H1 (cell line): ENCODE measurements at regions not wholly inside any gene's neighbourhood (a gene's known extent, or its start where the extent isn't known, plus 50 kb on each side); places are given as distances from the start of the nearest gene placed in this dataset.

Source experiments
- CTCF ChIA-PET: fragments of 300-600 bp; sonication (Branson Sonifier 250); formaldehyde crosslinking; loops from one replicate; lab custom pipeline; 2021; ENCODE audit not compliant: partially characterized antibody; lab: Charles Lee
- POLR2A ChIA-PET: fragments of 300-600 bp; sonication (Branson Sonifier 250); formaldehyde crosslinking; loops from one replicate; lab custom pipeline; 2021; ENCODE audit warnings: inconsistent platforms; ENCODE audit not compliant: partially characterized antibody; lab: Charles Lee
- DNase-seq, 2 experiments: peaks; one replicate each; pipeline versions ENCODE4 v3.0.0 to v3.0.0-alpha.2; 2010 to 2022; ENCODE audit warnings: low spot score in 2 of 2, low read depth in 1 of 2, mixed read lengths in 1 of 2
- FAIRE-seq: peaks from 2 replicates; lab custom pipeline; 2011; peaks lifted over from hg19 to GRCh38; lab: Jason Lieb, UNC
- H2AFZ ChIP-seq: 2 replicates; pipeline ENCODE4 v1.8.1; 2012; ENCODE audit warnings: low read length, inconsistent platforms
- H2AK5ac ChIP-seq: 2 replicates; pipeline ENCODE4 v1.6.1; 2013; ENCODE audit warnings: low read depth, low read length
- H2BK120ac ChIP-seq: replicated peaks from 2 replicates; pipeline ENCODE3; 2013; ENCODE audit warnings: low read depth, low read length, inconsistent platforms
- H2BK12ac ChIP-seq: 2 replicates; pipeline ENCODE4 v1.6.1; 2013; ENCODE audit warnings: low read depth, low read length
- H2BK15ac ChIP-seq: 2 replicates; pipeline ENCODE4 v1.6.1; 2013; ENCODE audit warnings: low read length
- H2BK20ac ChIP-seq: 2 replicates; pipeline ENCODE4 v1.6.1; 2013; ENCODE audit warnings: low read length
- H2BK5ac ChIP-seq: 2 replicates; pipeline ENCODE4 v1.6.1; 2013; ENCODE audit warnings: low read depth, low read length
- H3K14ac ChIP-seq: 2 replicates; pipeline ENCODE4 v1.6.1; 2013; ENCODE audit warnings: inconsistent platforms; ENCODE audit not compliant: insufficient read length
- H3K18ac ChIP-seq: 2 replicates; pipeline ENCODE4 v1.6.1; 2013; ENCODE audit warnings: low read length; ENCODE audit errors: extremely low read depth
- H3K23ac ChIP-seq: 2 replicates; pipeline ENCODE4 v1.6.1; 2013; ENCODE audit warnings: inconsistent platforms; ENCODE audit not compliant: insufficient read length
- H3K23me2 ChIP-seq: 2 replicates; pipeline ENCODE4 v1.6.1; 2013; ENCODE audit warnings: low read depth, low read length
- H3K27ac ChIP-seq: 2 replicates; pipeline ENCODE4 v1.6.1; 2011; ENCODE audit warnings: low read depth, low read length, inconsistent platforms
- H3K27me3 ChIP-seq, 4 experiments: replicated peaks in 1 of 4; 1 replicate in 1 of 4; 2 replicates in 3 of 4; pipeline versions ENCODE4 v1.6.1 to v1.8.1; 2011 to 2013; ENCODE audit warnings: low read length in 3 of 4, mild to moderate bottlenecking in 3 of 4, inconsistent platforms in 2 of 4, mixed read lengths in 2 of 4, moderate library complexity in 1 of 4; ENCODE audit not compliant: control insufficient read depth in 3 of 4, insufficient read depth in 3 of 4; ENCODE audit errors: extremely low read depth in 1 of 4
- H3K36me3 ChIP-seq, 4 experiments: 2 replicates each; pipeline versions ENCODE4 v1.6.1 to v1.8.1; 2011 to 2013; ENCODE audit warnings: mild to moderate bottlenecking in 4 of 4, low read length in 3 of 4, moderate library complexity in 2 of 4, control low read depth in 1 of 4, inconsistent platforms in 1 of 4; ENCODE audit not compliant: insufficient read depth in 4 of 4, control insufficient read depth in 2 of 4
- H3K4ac ChIP-seq: replicated peaks from 2 replicates; pipeline ENCODE3; 2013; ENCODE audit warnings: low read length, low read depth, mixed read lengths, inconsistent platforms; ENCODE audit not compliant: insufficient read length
- H3K4me1 ChIP-seq, 4 experiments: replicated peaks in 1 of 4; 1 replicate in 1 of 4; 2 replicates in 3 of 4; pipeline versions ENCODE4 v1.6.1 to v1.8.1; 2011 to 2013; ENCODE audit warnings: low read length in 3 of 4, inconsistent platforms in 2 of 4, mixed read lengths in 1 of 4; ENCODE audit not compliant: insufficient read depth in 4 of 4, control insufficient read depth in 3 of 4
- H3K4me2 ChIP-seq, 2 experiments: 2 replicates each; pipeline versions ENCODE4 v1.6.1 to v1.8.1; 2011 to 2013; ENCODE audit warnings: low read depth in 2 of 2, low read length in 2 of 2, control low read depth in 1 of 2, inconsistent platforms in 1 of 2, mild to moderate bottlenecking in 1 of 2; ENCODE audit not compliant: insufficient read depth in 1 of 2
- H3K4me3 ChIP-seq, 4 experiments: fragments of 200-600, 300-600 bp in 1 of 4; sonication (generic), shearing (Covaris generic), sonication (Bioruptor Twin) in 1 of 4; 2 replicates each; pipeline versions ENCODE4 v1.5.1 to v1.8.1; 2011 to 2016; ENCODE audit warnings: low read length in 4 of 4, low read depth in 3 of 4, control low read depth in 2 of 4, inconsistent platforms in 2 of 4, mild to moderate bottlenecking in 2 of 4, mixed read lengths in 1 of 4, moderate library complexity in 1 of 4; ENCODE audit not compliant: insufficient read depth in 2 of 4; ENCODE audit errors: extremely low read depth in 1 of 4
- H3K56ac ChIP-seq: replicated peaks from 2 replicates; pipeline ENCODE3; 2013; ENCODE audit warnings: low read depth, mild to moderate bottlenecking, mixed read lengths, low read length, inconsistent platforms; ENCODE audit not compliant: insufficient read length
- H3K79me1 ChIP-seq: 2 replicates; pipeline ENCODE4 v1.6.1; 2013; ENCODE audit warnings: low read depth, low read length, control low read depth
- H3K79me2 ChIP-seq, 2 experiments: 2 replicates each; pipeline versions ENCODE4 v1.6.1 to v1.8.1; 2012 to 2013; ENCODE audit warnings: low read length in 2 of 2, mild to moderate bottlenecking in 2 of 2, inconsistent platforms in 1 of 2; ENCODE audit not compliant: insufficient read depth in 2 of 2, control insufficient read depth in 1 of 2
- H3K9ac ChIP-seq, 4 experiments: replicated peaks in 1 of 4; 1 replicate in 1 of 4; 2 replicates in 3 of 4; pipeline versions ENCODE4 v1.6.1 to v1.8.1; 2011 to 2013; ENCODE audit warnings: low read depth in 3 of 4, low read length in 3 of 4, control low read depth in 2 of 4, mild to moderate bottlenecking in 2 of 4, moderate library complexity in 2 of 4, inconsistent platforms in 1 of 4; ENCODE audit errors: extremely low read depth in 1 of 4
- H3K9me3 ChIP-seq, 2 experiments: 2 replicates each; pipeline versions ENCODE4 v1.6.1 to v1.8.1; 2012 to 2013; ENCODE audit warnings: mild to moderate bottlenecking in 2 of 2, moderate library complexity in 2 of 2, control low read depth in 1 of 2, inconsistent platforms in 1 of 2, low read depth in 1 of 2, low read length in 1 of 2, mixed read lengths in 1 of 2; ENCODE audit not compliant: insufficient read depth in 2 of 2
- H4K20me1 ChIP-seq, 2 experiments: replicated peaks in 1 of 2; 2 replicates each; pipeline versions ENCODE3 to v1.8.1; 2011 to 2013; ENCODE audit warnings: inconsistent platforms in 2 of 2, low read length in 2 of 2, mild to moderate bottlenecking in 1 of 2; ENCODE audit not compliant: insufficient read depth in 2 of 2, control insufficient read depth in 1 of 2
- H4K5ac ChIP-seq: 2 replicates; pipeline ENCODE4 v1.6.1; 2013; ENCODE audit warnings: low read length, low read depth, mixed read lengths, inconsistent platforms; ENCODE audit not compliant: insufficient read length
- H4K8ac ChIP-seq: 2 replicates; pipeline ENCODE4 v1.8.0; 2013; ENCODE audit warnings: mild to moderate bottlenecking, moderate library complexity, low read length, inconsistent platforms; ENCODE audit not compliant: insufficient read depth; ENCODE audit errors: extremely low read depth
- H4K91ac ChIP-seq: replicated peaks from 2 replicates; pipeline ENCODE3; 2013; ENCODE audit warnings: low read length, mixed read lengths, inconsistent platforms; ENCODE audit not compliant: insufficient read length
- EP300 ChIP-seq, 2 experiments: IDR thresholded peaks; 1 replicate in 1 of 2; 2 replicates in 1 of 2; pipeline ENCODE4 v1.6.1; 2011 to 2012; ENCODE audit warnings: low read depth in 2 of 2, low read length in 2 of 2, mild to moderate bottlenecking in 2 of 2, borderline replicate concordance in 1 of 2, inconsistent platforms in 1 of 2, moderate library complexity in 1 of 2
- KDM4A ChIP-seq: IDR thresholded peaks from one replicate; pipeline ENCODE4 v1.7.1; 2012; ENCODE audit warnings: low read depth, mild to moderate bottlenecking, moderate library complexity, low read length, inconsistent platforms; ENCODE audit not compliant: severe bottlenecking
- SRF ChIP-seq: IDR thresholded peaks from 2 replicates; pipeline ENCODE4 v1.6.1; 2011; ENCODE audit warnings: mild to moderate bottlenecking, low read depth, low read length, moderate library complexity
- WGBS, 2 experiments: shearing (Covaris generic) in 1 of 2; methylation state at CpG; one replicate each; pipeline versions ENCODE4 v1.1.6 to v1.1.7; 2013 to 2015; ENCODE audit warnings: low lambda C conversion rate in 2 of 2, mixed read lengths in 2 of 2, inconsistent platforms in 1 of 2, low coverage in 1 of 2, missing lambda C conversion rate in 1 of 2; ENCODE audit not compliant: insufficient replicate concordance in 2 of 2, insufficient coverage in 1 of 2, insufficient read length in 1 of 2; ENCODE audit errors: extremely low coverage in 1 of 2, missing lambda C conversion rate in 1 of 2; 5-methylcytosine and 5-hydroxymethylcytosine counted together

- FAIRE-seq: no peak
- no peak for TF ChIP-seq EP300 (IDR thresholded peaks at IDR 0.05; ENCODE audit: borderline replicate concordance in 1 of 2, low read depth in 2 of 2, low read length in 2 of 2)
- TF ChIP-seq SRF: no peak
- TF ChIP-seq KDM4A: no peak
These were observed 202.4 kb upstream of the PRDM9 start for GRCh38 chr5:23305055-23305454.

More at GRCh38 chr5:23305055-23305454, 202.4 kb upstream of the PRDM9 start:
- Histone ChIP-seq H2BK12ac (no peak overlapping the region), H4K91ac (no peak overlapping the region), H3K4ac (no peak overlapping the region), H2BK20ac (no peak overlapping the region), H3K27ac (no peak overlapping the region), H3K18ac (no peak overlapping the region), H2BK5ac (no peak overlapping the region), H3K79me2 (no peaks in the 10 kb centered on the region), H3K23me2 (no peaks in the 10 kb centered on the region), H3K4me3 (no peak overlapping the region), H2AFZ (no peak overlapping the region), H3K79me1 (no peaks in the 10 kb centered on the region), H2BK120ac (no peak overlapping the region), H3K56ac (no peak overlapping the region), H3K23ac (no peak overlapping the region), H2BK15ac (no peak overlapping the region), H3K14ac (no peak overlapping the region), H3K36me3 (no peaks in the 10 kb centered on the region), H4K5ac (no peak overlapping the region), H3K9me3 (0 out of 4 replicates have a peak, but pooled peaks cover 0 to 3% of the 10 kb centered on the region in 2 experiments), H4K20me1 (no peaks in the 10 kb centered on the region), H2AK5ac (no peak overlapping the region), H4K8ac (no peak overlapping the region; the same call in 1 of the 2 replicates), H3K27me3 (no peaks in the 10 kb centered on the region), H3K9ac (no peak overlapping the region), H3K4me2 (no peak overlapping the region), H3K4me1 (no peaks in the 10 kb centered on the region)
- ChIA-PET POLR2A (no interaction called here), CTCF (interaction anchor here (1.5 to 1.7 kb wide), 2 partner anchors 11 to 29 kb away, joined by 3 to 9 read pairs; no protein-coding TSS in a partner anchor)
- no peak for DNase-seq
- 97% methylated on average over 10 of the region's 13 CpGs; no CpG with 5 or more reads in 1 of the 2 experiments for WGBS, 2 experiments
